Stimulated activated CD4-positive, alpha-beta T cell treated with anti-CD3 and anti-CD28 coated beads, Interleukin-12 subunit alpha, Interleukin-12 subunit beta, amount 100 ng/mL, for 24 hours (primary cell): ENCODE measurements at regions not wholly inside any gene's neighbourhood (a gene's known extent, or its start where the extent isn't known, plus 50 kb on each side); places are given as distances from the start of the nearest gene placed in this dataset.
"Not testable (repeated sequence)": the region's sequence is repeated elsewhere in the genome, so short reads cannot be mapped to it uniquely, and the experiment has no call there.

Source experiments
- DNase-seq, 2 experiments: peaks; one replicate each; pipeline ENCODE4 v3.0.0-alpha.2; 2020; ENCODE audit warnings: low read depth in 2 of 2

DNA sequence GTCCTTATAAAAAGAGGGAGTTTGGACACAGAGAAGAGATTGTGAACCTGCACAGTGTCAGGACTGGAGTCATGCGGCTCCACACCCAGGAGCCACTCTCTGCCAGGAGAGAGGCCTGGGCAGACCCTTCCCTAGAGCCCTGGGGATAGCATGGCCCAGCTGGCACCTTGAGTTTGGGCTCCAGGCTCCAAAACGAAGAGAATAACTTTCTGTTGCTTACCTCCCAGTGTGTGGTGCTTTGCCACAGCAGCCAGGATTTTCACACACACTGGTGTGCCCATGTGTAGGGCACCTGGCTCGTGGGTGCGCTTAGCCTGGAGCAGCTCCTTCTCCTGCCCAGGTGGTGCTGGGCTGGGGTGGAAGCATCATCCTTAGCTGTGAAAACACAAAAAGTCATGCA is 344.3 kb downstream of the TEX29 start:
- DNase-seq, result no peak

DNA sequence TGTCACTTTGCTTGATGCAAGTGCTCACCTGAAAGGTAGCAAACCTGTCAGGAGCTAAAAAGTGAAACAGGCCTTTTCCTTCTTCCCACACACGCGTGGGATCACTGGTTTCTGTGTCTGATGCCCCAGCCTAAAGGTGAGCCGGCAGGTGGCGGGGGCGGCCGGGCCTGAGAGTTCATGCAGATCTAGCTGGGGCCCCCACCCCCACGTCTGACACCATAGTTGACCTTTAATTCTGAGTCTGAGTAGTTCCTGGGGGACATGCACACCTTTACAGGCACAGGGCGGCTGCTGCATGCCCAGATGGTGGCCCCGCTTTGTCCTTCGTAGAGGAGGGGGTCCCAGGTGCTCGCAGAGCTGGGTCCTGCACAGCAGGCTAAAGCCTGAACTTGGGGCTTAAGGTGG is 345.3 kb downstream of the TEX29 start:
- DNase-seq, result no peak

DNA sequence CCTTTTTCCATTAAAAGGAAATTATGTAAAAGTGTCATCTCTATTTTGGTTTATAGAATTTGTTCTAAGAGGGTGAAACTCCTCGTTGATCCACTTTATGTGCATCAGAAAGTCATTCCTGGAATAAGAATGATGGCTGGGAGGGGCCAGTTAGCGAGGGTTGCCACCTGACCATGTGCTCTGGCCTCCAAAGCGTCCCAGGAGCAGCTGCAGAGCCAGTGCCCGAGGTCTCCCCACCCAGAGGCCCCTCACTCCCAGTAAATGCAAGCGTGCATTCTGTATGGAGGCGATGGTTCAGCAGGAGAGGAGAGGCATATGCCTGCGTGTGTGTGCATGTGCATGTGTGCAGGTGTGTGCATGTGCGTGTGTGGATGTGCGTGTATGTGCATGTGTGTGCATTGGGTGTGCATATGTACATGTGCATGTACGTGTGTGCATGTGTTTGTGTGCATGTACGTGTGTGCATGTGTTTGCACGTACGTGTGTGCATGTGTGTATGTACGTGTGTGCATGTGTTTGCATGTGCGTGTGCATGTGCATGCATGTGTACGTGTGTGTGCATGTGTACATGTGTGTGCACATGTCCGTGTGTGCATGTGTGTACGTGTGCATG is 345.8 kb downstream of the TEX29 start:
- DNase-seq, result no peak

DNA sequence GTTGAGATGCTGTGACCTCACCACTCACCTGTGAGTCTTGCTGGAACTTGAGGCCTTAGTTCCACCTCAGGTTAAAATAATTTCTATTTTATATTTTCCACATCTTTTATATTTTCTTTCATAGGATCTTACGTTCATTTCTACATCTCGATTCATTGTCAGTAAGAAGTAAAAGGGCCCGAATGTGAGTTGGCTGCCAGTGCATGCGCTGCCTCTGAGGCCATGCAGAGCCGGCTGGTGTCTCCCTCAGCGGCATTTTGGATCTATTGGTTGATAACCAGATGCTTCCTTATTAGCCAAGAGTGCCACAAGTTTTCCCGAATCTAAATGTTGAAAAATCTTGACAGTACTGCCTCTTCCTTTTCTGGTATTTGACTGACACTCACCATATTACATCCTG is 347.3 kb downstream of the TEX29 start:
- DNase-seq, result no peak

DNA sequence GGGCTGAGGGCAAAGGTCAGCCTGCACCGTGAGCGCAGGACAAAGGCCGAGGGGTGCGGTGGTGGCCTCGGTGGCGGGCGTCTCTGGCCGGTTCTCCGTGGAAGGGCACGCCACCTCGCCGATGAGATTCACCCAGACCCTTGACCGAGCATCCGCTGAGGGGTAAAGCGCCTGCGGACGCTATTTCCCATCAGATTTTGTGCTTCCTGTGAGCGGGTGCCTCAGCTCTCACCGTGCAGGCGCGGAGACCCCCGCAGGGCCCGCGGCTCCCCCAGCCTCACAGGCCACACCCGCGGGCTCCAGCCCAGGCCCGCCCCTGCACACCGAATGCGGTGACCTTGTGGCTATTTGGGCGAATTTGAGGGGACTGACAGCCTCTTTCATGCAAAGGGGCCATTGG is 348.0 kb downstream of the TEX29 start:
- no peak for DNase-seq

DNA sequence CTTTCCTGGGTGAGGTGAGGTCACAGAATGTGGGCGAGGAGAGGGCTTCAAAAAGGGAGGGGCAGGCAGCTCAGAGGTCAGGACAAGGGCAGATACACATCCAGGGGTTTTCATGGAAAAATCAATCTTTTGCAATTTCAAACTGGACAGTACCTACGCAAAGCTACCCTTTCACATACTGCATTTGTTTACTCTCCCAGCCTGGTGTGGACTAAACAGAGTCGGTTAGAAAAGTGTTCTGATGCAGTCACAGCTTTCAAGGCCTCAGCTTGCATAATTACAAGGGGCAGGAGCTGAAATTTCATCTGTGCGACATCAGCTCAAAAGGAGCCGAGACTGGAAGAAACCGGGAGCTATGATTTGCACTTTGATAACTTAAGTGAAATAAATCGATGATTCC is 351.8 kb downstream of the TEX29 start:
- DNase-seq, result not testable (repeated sequence)

DNA sequence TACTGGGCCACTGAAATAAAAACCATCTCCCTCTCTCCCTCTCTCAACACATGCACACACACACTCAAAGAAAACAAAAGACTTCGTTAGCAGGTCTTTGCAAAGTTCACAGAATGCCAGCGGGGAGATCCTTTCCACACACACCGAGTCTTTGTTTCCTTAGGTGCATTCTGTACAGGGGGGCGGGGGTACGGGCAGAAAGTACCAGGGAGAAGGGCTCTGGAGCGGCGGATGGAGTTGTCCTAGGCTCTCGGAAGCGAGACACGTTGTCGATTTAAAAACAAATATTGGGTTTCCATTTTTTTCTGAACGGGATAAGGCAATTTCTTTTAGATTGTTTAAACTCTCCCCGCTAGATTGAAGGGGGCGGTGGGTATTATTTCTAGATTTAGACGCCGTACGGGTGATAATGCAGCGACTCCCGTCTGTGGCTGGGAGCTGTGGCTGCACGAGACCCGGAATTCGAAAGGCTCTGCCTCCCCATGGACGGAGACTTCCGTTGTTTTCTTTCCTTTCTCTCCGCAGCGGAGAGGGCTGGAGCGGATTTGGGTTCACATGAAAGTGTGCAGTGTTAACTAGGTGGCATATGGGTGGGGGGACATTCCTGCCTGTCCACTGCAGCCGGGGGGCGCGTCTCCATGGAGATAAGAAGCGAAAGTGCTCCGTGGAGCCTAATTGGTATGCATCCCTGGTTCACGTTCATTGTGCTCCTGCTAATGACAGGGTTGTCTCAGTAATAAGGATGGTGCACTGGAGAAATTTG is 357.9 kb downstream of the TEX29 start:
- not testable (repeated sequence) for DNase-seq

DNA sequence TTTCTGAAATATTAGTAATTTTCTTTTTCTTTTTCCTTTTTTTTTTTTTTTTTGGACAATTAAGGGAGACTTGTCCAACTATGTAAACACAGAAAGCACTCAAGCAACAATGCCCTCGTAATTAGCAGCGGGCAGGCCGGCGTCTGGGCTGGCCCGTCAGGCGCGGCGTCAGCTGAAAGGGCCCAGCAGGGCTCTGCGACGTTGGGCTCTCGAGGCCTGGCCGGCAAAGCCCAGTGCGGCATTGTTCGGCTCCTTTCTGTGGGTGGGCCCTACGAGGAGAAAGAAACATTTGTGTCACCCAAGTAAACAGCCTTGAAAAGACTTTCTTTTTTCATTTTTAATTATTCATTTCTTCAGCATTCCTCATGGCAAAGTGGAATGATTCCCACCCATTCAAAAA is 359.2 kb downstream of the TEX29 start:
- DNase-seq, result not testable (repeated sequence)

DNA sequence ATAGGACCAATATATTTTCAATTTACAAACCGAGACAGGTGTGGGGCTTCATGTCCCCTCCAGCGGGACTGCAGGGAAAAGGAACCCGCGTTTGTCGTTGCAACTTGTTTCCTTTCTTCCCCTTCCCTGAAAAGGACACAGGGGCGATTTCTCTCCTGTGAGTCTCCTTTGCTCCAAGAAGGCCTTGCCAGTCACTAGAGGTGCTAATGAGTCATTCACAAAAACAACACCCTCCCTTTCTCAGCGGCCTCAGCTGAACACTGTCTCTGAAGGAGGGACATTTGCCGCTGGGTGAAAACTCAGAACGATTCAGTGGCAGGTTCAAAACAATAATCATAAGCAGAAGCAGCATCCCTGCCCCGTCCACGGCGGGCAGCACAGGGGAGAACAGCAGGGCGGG is 359.7 kb downstream of the TEX29 start:
- DNase-seq, result not testable (repeated sequence)

DNA sequence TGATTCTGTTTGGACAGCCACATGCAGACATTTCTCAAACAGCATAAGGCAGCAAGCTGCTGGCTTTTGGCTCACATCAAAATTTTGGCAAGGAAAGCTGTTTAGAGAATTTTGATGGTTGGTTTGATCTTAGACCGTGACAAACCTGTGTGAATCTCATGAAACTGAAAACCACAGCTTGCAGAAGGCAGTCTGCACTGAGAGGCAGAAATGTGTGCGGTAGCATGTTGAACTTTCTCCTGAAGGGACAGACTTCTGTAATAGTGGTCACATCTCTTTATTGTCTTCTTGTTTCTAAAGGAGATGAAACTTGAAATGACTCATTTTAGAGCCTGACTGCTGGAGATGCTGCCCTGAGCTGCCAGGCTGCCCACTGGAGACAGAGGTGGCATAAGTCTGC is 371.6 kb downstream of the TEX29 start:
- DNase-seq, result not testable (repeated sequence)

DNA sequence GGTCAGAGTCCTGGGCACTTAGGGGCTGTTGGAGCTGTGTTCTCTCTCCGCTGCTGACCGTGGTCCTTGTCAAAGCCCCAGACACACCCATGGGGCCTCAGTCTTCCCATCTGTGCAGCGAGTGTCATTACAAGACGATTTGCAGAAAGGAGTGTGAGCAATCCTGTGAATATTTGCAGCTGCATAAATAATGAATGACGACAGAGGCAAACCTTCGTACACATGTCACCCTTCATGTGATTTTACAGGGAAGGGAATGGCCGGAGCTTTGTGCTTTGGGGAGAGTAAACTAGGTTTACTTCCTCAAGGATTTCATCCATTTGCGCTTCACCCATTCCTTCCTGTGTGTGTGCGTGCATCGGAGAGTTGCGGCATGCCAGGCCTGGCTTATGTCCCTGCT is 370.8 kb upstream of the SOX1 start:
- not testable (repeated sequence) for DNase-seq

DNA sequence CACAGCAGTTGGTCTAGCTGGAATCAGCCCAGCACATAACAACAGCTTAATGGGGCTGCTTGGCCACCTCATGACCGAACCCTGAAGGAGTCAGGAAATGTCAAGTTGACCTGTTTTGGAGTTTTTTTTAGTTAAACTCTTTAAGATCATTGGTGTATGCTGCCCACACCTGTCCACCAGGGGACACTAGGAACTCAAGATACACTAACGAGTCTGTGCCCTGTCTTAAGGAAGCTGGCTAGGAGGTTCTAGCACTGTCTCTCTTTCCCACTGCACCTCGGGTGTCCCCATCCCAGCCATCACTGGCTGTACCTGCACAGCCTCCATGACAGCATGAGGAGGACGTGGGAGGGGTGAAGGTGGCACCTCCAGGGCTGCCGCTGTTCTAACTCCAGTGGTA is 364.9 kb upstream of the SOX1 start:
- DNase-seq, result not testable (repeated sequence)
